NOMO-1 (cell line): ENCODE measurements at regions not wholly inside any gene's neighbourhood (a gene's known extent, or its start where the extent isn't known, plus 50 kb on each side); places are given as distances from the start of the nearest gene placed in this dataset.

ENCODE experiments used
- DNase-seq, 2 experiments: peaks; one replicate each; lab custom pipeline; 2025; ENCODE audit not compliant: unreplicated experiment in 2 of 2; lab: John Stamatoyannopoulos, UW

DNA sequence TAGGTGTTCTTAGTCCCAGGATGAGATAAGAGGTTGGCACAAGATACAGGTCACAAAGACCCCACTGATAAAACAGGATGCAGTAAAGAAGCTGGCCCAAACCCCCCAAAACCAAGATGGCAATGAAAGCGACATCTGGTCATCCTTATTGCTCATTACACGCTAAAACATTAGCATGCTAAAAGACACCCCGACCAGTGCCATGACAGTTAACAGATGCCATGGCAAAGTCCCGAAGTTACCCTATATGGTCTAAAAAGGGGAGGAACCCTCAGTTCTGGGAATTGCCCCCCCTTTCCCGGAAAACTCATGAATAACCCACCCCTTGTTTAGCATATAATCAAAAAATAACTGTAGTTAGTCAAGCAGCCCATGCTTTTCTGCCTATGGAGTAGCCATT is 251.1 kb downstream of the SLC4A3 start:
- no peak for DNase-seq

DNA sequence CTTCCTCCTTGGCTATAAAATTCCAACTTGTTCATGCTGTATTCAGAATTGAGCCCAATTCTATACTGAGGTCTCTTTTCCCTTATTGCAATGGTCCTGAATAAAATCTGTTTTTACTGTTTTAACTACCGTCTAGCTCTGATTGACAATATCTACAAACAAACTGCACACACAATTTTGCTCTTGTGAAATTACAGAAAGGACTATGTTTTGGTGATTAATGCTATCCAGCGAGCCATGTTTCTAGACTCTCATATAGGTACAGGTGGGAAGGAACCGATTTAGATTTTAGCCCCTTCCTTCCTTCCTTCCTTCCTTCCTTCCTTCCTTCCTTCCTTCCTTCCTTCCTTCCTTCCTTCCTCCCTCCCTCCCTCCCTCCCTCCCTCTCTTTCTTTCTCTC is 254.4 kb downstream of the SLC4A3 start:
- no peak for DNase-seq

DNA sequence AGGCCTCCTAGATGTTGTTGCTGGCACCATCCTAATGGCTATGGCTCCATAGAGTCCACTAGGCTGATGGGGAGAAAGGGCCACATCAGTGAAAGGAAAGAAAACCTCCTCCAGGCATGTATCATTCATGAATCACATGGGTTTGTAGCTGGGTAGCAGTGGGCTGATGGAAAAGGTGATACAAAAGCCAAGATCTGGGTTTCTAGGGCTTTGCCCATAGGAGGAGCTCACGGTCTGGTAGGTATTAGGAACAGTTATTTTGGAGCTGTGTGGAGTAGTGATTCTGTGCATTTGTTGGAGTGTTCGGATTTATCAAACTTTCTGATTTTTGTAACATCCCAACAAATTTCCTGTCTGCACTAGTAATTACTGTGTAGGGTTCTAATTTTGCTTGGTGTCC is 259.2 kb downstream of the SLC4A3 start:
- no peak for DNase-seq

DNA sequence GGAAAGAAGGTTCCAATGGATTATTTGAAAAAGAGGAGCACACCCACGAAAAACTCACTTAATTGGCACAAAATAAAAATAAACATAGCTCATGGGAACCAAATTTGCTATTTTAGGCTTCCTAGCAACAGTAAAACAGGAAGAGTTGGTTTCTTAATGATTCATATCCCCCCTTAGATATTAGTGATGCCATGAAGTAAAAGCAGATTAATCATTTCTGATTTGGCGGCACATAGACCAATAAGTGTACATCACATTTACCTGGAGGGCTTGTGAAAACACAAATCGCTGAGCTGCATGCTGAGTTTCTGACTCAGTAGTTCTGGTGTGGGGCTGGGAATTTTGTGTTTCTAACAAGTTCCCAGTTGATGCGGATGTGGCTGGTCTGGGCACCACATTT is 260.4 kb downstream of the SLC4A3 start:
- peak in 1 of 2 experiments; percentile 9 for DNase-seq

DNA sequence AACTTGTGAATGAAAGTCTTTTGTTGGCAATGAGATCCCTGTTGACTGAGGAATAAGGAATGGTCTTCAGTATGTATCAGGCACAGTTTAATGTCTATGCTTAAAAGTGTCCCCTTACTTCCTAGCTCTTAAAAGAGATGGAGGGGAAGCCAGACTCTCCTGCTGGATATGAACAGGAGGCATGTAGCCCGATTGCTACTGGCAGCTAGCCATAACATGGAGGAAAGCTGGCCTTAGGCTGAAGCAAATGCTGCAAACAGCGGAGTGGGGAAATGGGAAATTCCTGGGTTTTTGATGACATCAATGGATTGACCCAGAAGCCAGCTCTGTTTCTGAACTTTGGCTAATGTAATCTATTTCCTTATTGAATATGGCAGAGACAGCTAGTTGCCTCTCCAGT is 266.1 kb downstream of the SLC4A3 start:
- DNase-seq: no peak

DNA sequence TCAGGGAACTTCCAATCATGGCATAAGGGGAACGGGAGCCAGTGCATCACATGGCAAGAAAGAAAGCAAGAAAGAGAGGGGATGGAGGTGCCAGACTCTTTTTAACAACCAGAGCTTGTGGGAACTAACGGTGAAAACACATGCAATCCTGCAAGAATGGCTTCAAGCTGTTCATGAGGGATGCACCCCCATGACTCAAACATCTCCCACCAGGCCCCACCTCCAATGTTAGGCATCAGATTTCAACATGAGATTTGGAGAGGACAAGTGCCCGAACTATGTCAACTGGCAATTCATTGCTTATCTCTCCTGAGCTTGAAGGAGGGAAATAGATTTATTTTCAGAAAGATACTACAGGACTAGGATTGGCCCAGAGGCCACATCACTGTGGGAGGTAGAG is 270.0 kb downstream of the SLC4A3 start:
- DNase-seq: no peak

DNA sequence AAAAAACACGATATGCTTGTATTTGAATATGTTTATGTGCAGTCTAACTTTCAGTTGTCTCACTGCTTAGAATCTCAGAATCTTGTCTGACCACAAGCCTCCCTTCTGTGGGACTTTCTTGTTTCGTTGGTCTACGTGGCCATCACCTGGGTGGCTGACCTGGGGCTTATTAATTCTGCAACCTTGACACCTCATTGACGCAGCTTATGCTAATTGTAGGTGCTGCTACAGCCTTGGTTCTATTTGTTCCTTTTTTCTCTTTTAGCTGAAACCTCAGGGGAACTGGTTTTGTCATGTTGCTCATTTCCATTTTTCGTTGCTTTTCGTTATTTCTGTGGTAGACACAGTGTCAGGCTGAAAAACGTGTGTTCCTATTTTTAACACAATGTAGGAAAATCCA is 273.7 kb downstream of the SLC4A3 start:
- DNase-seq: peak; percentile 47 to 73

DNA sequence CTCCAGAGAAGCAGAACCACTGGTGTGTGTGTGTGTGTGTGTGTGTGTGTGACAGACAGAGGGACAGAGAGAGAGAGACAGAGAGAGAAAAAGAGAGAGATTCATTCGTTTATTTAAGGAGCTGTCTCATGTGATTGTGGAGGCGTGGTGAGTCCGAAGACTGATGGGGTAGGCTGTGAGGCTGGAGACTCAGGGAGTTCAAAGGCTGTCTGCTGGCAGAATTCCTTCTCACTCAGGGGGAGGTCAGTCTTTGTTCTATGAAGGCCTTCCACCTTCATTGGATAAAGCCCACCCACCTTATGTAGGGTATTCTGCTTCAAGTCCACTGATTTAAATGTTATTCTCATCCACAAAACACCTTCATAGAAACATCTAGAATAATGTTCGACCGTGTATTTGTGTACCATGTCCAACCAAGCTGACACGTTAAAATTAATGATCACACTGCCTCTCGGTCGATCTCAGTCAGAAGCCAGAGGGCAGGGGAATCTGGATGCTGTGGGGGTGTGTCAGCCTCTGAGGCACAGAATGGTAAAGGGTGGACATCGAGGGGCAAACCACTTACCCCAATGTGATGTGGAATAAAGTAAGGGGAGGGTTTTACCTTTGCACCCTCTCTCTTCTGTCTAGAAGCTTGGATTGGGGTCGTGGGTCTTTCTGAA is 275.6 kb downstream of the SLC4A3 start:
- no peak for DNase-seq

DNA sequence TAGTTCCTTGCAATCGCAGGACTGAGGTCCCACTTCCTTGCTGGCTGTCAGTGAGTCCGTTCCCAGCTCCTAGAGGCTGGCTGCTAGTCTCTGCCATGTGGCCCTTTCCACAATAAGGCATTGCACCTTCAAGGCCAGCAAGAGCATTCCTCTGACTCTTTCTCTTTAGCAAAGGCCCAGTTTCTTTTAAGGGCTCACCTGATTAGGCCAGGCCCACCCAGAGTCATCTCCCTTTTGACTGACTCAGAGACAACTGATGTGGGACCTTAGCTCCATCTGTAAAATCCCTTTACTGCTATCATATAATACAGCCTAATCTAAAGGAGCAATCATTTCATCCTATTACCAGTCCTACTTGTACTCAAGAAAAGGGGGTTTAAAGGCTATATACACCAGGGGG is 278.2 kb downstream of the SLC4A3 start:
- no peak for DNase-seq

DNA sequence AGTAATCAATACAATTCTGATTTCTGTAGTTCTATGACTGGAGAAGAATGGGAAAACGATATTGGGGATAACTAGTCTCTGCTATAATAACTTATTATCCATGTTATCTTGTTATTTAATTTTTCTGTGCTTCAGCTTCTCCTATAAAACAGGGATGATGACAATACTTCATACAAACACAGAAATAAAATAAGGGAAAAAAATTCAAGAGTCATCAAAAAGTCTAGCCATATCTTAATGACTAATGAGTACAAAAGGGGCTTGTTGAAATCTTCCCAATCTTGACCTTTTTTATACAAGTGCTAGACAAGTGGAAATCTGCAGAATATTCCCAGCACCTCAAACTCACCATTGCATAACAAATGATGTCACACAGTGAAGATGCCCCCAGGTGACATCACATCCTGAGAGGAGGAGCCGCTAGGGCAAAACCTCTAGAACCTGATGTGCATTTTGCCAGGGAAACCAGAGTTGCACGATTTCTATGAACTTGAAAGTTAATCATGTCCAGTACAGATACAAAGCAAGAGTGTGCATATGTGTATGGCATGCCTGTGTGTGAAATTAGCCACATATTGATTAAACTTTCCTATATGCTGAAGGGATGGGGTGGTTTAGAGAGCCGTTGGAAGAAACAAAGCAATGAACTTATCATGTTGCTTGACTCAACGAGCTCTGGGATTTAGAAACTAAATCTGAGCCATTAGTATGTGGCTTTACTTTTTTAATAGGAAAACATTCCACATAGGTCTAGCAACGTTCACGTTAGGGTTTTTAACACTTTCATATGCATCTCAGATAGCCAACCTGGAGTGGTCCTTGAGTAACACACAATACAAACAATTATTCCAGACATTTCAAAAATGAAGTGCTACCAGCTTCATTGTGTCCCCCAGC is 278.9 kb downstream of the SLC4A3 start:
- DNase-seq: no peak

DNA sequence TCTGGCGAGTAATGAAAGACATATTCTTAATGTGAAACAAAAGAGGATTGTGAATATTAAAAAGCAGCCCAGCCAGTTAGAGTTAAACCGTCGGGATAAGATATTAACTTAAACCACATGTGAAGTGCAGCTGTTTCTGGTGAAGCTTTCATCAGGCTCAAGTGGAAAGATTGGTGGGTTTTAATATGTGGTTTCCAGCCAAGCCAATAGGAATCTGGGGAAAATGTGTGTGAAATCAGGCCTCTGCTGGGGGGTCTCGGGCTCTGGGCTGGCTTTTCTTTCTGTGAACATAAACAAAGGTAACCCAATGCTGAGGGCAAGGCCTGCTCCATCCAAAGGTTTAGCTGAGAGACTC is 279.6 kb downstream of the SLC4A3 start:
- DNase-seq: no peak

DNA sequence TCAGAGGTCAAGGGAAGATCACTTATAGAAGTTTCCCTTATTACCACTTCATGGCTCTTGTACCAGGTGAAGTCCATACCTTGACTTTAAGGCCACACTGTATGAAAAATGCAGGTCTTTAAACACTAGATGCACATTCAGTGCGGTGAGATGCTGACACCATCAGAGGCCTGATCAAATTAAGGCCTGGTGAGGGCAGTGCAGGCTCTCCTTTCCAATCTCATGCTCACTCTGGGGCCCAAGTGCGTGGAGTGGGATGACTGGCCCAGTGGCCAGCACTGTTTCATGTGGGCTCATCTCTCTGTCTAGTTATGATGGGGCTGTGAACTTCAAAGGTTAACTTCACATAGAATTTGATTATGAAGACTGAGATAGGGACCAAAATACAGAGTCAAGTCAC is 281.1 kb downstream of the SLC4A3 start:
- no peak for DNase-seq

DNA sequence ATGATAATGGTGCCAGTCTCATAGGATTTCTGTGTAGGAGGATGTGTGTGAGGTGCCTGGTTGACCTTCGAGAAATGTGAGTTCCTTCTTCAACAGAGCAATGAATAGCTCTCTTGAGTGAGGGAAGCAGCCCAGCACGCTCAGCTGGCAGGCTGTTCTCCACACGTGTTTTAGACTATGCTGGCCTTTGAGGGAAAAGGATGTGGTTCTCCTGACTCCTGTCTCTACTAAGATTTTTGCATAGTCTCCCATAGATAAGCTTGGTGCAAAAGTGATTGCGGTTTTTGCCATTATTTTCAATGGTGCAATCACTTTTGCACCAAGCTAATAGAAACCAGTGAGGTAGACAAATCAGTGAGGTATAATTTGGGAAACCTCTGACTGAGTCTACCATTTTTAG is 284.1 kb downstream of the SLC4A3 start:
- no peak for DNase-seq

DNA sequence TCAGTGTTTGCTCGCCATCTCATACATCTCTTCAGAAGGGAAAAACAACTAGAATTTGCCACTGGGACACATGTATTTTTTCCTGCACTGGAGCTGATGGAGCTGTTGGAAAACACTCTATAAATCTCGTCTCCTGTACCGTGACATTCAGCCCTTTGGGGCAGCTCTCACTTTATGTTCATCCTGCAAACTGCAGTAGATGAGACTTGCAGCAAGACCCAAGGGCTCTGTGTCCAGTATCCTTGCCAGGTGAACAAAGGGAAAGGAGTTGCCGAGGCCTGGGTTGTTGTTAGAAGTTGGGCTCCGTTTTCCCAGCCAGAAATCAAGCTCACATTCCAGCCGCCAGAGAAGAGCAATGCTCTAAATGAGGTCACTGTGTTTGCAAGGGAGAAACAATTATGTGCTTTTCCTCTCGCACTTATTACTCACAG is 285.1 kb downstream of the SLC4A3 start:
- no peak for DNase-seq

DNA sequence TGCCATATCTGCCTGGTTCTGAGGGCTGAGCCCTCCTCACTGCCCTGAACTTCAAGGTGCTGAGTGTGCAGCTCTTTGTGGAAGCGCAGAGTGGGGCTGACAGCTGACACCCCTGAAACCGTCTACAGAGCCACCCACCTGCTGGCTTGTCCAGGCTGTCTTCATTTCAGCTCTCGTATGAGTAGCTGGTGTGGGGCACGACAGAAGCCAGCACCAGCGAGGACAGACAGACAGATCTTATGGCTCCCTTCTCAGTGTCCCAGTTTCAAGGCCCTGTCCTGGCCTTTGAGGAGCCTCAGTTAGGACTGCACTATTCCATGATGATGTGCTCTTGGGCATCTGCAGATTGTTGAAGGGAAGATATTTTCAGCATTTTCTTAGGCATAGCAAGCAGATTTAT is 287.1 kb downstream of the SLC4A3 start:
- DNase-seq: no peak

DNA sequence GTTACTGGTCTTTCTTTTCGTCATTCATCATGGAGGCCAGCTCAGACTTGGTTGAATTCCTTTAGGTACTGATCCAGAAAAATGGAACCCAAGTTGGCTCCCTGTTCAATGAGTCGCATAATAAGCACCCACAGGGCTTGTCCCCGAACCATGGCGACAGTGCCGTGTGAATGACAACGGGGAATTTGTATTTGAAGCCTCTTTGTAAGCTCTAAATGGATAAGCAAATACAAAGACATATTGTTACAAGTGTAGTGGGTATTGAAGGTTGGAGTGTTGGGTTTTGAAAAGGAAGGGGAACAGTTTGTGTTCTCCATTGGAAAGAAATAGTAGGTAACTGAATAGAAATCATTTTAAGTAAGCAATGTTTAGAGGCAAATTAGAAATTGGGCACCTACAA is 288.9 kb downstream of the SLC4A3 start:
- DNase-seq: no peak

DNA sequence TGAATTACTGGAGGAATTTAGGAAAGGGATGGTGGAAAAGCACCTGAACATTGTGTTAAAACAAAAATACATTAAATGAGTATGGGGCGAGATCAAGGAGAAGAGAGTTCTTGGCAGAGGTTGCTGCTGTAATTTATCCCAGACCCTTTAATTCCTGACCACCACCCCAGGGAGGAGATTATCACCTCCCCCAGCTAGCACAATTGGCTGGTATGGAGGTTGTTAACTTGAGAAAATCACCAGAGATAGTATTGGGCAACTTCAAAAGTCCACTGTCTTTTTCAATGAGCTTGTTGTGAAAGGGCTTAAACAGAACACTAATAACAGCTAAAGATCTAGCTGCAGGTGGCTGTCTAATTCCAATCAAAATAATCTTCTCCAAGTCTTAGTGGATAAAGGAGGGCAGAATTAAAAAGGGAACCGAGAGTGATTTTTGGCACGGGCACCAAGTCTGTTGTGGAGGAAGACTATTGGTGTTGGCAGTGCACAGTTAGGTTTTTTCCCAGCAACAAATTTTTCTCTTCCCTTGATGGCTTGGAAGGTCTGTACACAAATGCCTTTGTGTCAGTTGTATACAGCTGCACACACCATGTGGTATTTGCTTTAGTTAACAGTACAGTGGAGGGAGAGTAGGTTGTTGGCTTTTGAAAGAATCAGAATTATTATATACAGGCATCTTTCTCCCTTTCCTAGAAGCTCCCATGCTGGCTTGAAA is 289.5 kb downstream of the SLC4A3 start:
- no peak for DNase-seq

DNA sequence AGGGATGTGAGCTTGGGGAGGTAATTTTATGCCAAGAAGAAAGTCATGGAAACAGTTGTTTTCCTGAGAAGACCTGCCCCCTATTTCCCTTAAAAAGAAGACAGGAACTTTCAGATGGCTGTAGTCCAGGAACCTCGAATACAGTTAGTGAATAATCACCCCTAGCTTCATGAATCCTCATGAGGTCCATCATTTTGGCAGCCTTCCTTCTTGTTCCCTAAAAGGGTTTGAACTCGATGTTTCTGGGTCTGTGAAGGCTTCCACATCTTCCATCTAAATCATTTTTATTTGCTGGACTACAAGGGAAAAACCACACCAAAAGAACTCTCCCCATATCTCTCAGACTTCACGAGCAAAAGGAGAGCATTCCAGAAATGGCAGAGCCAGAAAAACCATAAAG is 290.8 kb downstream of the SLC4A3 start:
- DNase-seq: no peak

DNA sequence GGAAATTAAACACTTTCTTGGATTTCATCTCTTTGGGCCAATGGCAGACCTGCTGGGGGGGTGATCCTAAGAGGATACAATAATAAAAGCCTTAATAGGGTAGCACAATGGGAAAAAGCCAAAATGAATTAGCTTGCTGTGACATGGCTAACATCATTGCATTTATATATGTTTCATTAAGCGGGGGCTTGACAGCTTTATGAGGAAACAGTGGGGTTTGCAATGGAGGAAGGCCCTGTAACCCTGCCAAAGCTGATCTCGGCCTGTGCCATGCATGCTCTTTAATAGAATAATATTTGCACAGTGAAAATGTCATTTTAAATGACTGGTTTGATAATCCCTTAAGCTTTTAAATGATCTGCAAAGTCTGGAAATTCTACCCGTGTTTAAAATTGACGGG is 291.5 kb downstream of the SLC4A3 start:
- DNase-seq: no peak

DNA sequence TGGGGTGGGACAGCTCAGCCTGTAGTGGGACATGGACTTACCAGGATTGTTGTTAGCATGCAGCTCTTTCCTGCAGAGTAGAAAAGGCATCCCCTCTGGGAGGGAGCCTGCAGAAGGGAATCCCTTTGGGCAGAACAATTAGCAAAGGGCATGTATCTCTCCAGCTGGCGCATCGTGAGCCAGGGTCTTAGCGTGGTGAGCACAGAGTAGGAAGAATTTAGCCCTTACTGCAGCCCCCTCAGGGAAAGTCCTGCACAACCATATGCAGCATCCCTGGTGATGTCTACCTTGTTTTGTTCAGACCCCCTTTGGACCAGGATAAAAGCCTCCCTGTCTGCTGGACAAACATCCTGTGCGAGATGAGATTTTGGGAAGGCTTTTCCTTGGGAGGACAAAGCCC is 292.1 kb downstream of the SLC4A3 start:
- no peak for DNase-seq

DNA sequence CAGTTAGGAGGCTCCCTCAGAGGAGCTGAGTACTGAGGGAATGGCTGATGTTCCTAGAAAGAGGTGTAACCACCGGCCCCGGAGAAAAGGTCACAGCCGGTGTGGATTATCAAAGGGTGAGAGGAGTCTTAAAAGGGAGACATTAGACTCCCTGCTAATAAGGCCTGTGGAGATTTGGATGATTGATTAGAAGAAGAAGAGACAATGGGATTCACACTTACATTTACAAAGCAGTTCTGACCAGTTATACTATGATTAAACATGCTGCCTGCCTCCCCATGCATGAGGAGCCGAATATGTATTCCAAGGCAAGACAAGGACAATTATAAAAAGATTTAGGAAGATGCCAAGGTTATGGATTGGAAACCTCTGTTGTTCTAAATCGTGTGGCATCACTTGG is 302.4 kb downstream of the SLC4A3 start:
- DNase-seq: no peak

DNA sequence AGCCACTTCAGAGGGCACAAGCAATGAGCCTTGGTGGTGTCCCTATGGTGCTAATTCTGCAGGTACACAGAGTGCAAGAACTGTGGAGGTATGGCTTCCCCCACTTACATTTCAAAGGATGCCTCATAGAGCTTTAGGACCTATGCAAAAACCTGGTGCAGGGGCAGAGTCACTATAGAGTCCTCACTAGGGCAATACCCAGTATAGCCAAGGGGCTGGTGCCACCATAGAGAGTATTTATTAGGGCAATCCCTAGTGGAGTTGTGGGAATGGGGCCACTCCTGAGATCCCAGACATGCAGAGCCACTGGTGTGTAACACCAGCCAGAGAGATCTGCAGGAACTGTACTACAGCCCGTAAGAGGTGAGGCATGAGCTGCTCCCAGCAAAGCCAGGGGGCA is 312.2 kb downstream of the SLC4A3 start:
- no peak for DNase-seq
